GM21528 (cell line): ENCODE measurements at regions not wholly inside any gene's neighbourhood (a gene's known extent, or its start where the extent isn't known, plus 50 kb on each side); places are given as distances from the start of the nearest gene placed in this dataset.

Experiments
- ATAC-seq: cut with Tn5 transposase; IDR thresholded peaks from one replicate; pipeline ENCODE4 v1.9.1; 2021; ENCODE audit warnings: mild to moderate bottlenecking, moderate library complexity; ENCODE audit not compliant: unreplicated experiment, low FRiP score

- no peak for ATAC-seq
Observed at GRCh38 chr6:165834613-165835259, 171.7 kb upstream of the PDE10A start.

GRCh38 chr6:165833355-165833754, 170.3 kb upstream of the PDE10A start:
- no peak for ATAC-seq

DNA sequence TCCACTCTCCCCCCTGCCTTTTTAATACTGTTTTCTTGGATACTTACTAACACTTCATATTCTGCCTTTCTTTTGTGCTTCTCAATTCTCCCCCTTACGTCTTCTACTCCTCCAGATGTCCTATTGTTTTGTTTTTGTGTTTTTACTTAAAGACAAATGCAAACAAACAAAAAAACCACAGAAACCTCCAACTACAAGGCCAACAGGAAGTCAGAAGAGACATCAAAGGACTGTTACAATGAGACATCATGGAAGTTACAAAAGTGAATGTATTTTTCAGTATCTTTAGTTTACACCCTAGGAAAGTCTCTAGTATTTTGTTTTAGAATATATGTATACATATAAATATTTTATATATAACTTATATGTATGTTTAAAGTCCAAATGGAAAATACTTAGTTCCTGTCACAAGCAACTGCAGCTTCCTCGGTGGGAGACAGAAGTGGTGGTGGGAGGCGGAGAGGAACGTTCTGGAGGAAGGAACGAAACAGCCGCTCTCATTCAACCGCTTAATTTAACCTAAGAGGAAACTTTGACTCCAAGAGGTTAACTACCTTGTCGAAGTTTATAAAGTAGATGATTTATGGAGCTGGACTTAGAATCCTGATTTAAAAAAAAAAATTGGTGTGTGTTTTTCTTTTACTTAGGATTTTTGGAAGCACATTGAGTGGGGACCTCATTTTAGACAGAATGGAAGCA, 168.9 kb upstream of the PDE10A start:
- ATAC-seq: no peak

GRCh38 chr6:165830761-165831160, 167.7 kb upstream of the PDE10A start:
- no peak for ATAC-seq

DNA sequence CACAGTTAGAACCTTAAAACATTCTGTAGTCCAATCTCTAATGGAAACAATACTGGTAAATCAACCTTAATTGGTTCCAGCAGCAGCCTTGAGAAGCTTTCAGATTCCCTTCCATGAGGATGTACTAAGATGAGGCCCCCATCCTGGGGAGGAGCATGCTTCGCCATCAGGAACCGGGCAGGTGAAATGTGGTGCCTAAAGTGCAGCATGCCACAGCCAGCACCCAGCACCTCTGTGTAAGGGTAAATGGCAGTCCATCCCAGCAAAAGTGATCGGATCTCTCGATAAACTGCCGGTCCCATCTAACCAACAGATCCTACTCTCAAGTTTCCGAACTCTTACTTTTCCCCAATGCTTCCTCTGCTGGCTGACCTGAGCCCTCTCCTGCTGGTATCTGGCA, 166.3 kb upstream of the PDE10A start:
- no peak for ATAC-seq

DNA sequence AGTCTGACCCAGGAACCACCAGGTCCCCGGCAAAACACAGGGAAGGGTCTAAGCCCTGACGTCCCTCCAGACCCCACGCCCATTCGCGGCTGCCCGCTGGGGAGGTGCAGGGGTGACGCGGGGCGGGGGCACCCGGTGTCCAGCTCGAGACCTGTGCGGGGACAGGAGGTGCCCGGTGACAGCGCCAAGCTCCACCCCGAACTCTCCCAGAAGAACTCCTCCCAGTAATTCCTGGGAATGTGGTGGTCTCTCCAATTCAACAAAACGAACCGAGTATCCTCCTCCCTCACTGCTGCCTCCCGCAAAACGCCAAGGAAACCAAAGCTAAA, 164.1 kb upstream of the PDE10A start:
- no peak for ATAC-seq

DNA sequence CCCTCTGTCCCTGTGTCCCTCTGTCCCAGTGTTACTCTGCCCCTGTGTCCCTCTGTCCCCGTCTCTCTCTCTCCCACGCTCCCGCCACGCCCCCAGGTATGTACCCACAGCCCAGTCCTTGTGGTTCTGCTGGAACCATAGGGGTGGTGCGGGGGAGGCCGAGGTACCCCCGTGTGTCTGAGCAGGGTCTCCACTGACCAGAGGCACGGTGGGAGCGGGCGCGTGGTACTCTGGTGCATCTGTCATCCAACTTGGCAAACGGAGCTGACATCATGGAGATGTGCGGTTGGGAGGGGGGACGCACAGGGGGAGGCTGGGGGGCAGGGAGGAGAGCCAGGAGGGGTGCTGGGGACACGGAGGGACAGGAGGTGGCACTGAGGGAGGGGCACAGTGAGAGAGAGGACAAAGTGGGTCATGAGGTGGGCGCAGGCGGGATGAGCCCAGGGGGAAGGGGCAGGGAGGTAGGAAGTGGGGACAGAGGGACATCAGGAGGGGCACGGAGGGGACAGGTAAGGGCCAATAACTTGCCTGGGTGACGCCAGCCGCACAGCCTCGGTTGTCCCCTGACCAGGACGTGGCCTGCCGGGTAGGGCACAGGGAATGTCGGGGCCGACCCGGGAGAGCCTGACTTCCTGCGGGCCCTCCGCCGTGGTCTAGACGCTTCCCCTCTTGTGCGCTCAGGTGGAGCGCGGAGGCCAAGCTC, 163.6 kb upstream of the PDE10A start:
- ATAC-seq: no peak

GRCh38 chr6:165825256-165825815, 162.3 kb upstream of the PDE10A start:
- no peak for ATAC-seq

DNA sequence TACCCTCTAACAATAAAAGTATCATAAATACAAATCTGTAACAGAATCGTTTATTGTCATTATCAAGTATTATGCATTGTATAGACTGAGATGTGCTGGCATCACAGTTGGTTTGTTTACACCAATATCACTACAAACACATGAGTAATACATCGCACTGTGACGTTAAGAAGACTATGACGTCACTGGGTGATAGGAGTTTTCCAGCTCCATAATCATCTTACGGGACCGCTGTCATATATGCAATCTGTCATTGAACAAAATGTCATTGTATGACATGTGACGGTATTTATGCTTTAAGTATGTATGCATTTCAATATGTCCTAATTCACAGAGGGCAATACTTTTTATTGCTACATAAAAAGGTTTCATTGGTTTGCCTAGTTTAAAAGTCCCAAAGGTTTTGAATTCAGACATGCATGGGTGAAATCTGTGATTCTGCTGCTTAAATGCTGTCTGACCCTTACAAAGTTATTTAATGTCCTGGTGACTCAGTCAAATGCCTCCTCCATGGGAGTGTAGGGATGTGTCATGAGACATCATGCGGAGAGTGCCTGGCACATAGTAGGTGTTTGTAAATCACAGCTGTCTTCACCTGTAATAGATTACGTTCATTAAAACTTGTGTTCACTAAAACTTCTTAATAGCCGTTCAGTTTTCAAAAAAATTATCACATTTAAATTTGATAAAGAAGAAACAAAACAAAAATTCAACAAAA, 160.7 kb upstream of the PDE10A start:
- no peak for ATAC-seq

- no peak for ATAC-seq
Observed at GRCh38 chr6:165822501-165822900, 159.5 kb upstream of the PDE10A start.

DNA sequence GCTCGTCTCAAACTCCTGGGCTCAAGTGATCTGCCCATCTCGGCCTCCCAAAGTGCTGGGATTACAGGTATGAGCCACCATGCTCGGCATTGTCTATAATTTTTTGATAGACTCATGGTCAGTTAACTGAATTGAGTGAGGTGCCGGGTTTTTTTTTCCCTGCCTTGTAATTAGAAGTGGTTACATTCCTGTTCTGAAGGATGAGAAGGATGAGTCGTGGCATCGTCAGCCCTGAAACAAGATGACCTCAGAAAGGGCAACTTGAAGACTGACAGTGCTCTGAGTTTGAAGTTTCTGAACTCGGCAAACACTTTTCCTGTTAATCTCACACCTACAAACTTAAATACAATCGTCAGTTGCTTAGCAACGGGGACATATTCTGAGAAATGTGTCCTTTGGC, 158.7 kb upstream of the PDE10A start:
- no peak for ATAC-seq

- no peak for ATAC-seq
Observed at GRCh38 chr6:165820934-165821333, 157.9 kb upstream of the PDE10A start.

GRCh38 chr6:165820407-165820806, 157.4 kb upstream of the PDE10A start:
- ATAC-seq: no peak

- ATAC-seq: no peak
Observed at GRCh38 chr6:165819394-165819793, 156.4 kb upstream of the PDE10A start.

DNA sequence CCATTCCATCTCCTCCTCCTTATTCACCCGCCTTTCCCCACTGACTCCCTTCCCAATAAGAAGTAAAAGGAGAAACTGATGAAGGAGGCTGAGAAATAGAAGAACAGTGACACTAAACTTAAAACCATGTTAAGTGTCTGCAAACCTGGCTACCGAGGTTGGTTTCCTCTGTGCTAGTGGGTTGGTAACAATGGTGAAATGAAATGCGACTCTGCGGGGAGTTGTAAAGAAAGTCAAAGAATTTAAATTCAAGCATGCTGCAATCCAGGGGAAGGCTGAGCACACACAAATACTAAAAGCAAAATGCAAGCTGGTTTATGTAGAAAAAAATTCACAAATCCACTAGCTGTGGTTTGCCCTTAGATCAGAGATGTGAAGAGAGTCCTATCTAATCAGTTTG, 155.2 kb upstream of the PDE10A start:
- ATAC-seq: no peak

GRCh38 chr6:165817771-165818170, 154.7 kb upstream of the PDE10A start:
- no peak for ATAC-seq

GRCh38 chr6:165817148-165817547, 154.1 kb upstream of the PDE10A start:
- ATAC-seq: no peak

DNA sequence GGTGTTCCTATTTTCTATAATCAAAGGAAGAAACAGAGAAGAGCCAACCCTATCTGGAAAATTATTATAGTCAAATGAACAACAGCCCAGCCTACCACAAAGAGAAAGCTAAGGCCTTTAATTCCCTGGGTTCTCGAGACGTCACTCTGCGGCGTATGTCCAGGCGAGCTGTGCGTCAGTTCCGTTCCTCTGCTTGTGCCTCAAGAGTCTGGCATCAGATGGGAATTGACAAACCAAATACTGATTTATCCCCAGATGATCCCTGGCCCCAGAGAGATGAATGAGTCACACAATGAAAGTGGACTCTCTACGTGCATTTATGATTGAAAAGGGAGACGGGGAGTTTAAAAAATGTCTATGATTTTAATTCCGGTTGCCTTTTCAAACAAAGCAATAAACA, 151.6 kb upstream of the PDE10A start:
- no peak for ATAC-seq

DNA sequence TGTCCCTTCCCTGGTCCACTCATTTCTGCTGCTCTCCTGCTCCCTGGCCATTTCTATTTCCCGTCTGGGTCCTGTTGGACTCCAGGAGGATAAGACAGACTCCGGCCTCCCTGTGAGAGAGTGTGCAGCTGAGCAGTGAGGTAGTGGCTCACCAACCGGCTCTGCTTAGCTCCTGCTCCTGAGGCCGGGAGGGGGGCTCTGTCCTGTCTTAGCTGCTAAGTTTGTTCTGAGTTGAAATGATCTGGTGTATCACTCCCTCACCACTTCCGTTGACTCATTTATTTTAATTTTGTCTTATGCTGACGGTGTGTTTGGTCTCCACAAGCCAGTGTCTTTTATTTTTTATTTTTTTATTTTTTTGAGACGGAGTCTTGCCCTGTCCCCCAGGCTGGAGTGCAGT, 148.5 kb upstream of the PDE10A start:
- ATAC-seq: no peak

GRCh38 chr6:165808021-165808420, 145.0 kb upstream of the PDE10A start:
- ATAC-seq: no peak
